OCI-LY1 (cell line): ENCODE measurements at regions not wholly inside any gene's neighbourhood (a gene's known extent, or its start where the extent isn't known, plus 50 kb on each side); places are given as distances from the start of the nearest gene placed in this dataset.

Experiments
- EZH2 ChIP-seq: fragments of 200-600 bp; sonication (generic), shearing (Covaris generic); IDR thresholded peaks from 2 replicates; pipeline ENCODE4 v1.8.0; 2017; ENCODE audit warnings: borderline replicate concordance, mixed run types, mild to moderate bottlenecking, antibody characterized with exemption, low read length, moderate library complexity, mixed read lengths
- TF ChIP-seq, protein P1 (sequence below): fragments of 200-600 bp; sonication (generic), shearing (Covaris generic); IDR thresholded peaks from 2 replicates; pipeline ENCODE4 v1.5.1; 2017; ENCODE audit warnings: mild to moderate bottlenecking, antibody characterized with exemption, low read length, moderate library complexity, mixed read lengths

DNA sequence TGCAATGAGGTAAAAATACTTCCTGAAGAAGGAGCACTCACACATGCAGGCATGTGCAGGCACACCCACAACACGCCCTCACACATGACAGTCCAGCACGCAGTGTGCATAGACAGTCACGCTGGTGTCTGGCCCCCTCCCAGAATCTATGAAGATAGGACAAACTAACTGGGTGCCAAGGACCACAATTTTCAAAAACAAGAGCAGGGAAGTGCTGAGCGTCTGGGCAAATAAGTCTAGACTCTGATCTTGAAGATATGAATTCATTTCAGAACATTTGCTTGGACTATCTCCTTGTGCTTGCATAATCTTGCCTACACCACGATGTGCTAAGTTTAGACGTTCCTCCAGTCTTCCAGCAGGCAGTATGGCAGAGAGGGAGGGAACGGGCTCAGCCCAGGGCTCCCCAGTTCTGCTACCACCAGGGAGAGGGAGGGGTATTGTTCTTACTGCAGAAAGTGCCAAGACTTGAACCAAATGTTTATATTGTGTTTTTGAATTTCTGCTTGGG, 276.5 kb upstream of the KLF6 start:
- TF ChIP-seq, protein P1, sequence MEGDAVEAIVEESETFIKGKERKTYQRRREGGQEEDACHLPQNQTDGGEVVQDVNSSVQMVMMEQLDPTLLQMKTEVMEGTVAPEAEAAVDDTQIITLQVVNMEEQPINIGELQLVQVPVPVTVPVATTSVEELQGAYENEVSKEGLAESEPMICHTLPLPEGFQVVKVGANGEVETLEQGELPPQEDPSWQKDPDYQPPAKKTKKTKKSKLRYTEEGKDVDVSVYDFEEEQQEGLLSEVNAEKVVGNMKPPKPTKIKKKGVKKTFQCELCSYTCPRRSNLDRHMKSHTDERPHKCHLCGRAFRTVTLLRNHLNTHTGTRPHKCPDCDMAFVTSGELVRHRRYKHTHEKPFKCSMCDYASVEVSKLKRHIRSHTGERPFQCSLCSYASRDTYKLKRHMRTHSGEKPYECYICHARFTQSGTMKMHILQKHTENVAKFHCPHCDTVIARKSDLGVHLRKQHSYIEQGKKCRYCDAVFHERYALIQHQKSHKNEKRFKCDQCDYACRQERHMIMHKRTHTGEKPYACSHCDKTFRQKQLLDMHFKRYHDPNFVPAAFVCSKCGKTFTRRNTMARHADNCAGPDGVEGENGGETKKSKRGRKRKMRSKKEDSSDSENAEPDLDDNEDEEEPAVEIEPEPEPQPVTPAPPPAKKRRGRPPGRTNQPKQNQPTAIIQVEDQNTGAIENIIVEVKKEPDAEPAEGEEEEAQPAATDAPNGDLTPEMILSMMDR, result no peak
- TF ChIP-seq EZH2, result no peak
